ENCODE measurements at regions not wholly inside any gene's neighbourhood (a gene's known extent, or its start where the extent isn't known, plus 50 kb on each side); places are given as distances from the start of the nearest gene placed in this dataset.

DNA sequence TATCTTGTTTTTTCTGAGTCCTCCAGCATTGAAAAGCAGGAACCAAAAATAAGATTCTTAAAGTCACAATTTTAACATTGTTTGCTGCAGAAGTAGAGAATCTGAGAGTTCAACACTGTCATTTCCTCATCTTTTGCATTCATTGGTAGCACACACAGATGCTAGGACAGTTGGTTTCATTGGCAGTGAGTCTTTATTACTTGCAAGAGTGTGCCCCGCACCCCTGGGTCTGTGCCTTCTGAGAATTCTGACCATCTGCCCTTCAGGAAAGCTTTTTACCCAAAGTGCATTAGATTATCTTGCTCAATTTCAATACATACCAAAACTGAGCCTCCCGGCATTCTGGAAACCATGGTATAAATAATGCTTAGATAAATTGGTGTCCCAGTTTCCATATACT, 247.7 kb upstream of the SLITRK1 start:
- TF ChIP-seq EZH2phosphoT487 (IDR thresholded peaks at IDR 0.05; ENCODE audit: borderline replicate concordance), result no peak
- TF ChIP-seq, protein P1, sequence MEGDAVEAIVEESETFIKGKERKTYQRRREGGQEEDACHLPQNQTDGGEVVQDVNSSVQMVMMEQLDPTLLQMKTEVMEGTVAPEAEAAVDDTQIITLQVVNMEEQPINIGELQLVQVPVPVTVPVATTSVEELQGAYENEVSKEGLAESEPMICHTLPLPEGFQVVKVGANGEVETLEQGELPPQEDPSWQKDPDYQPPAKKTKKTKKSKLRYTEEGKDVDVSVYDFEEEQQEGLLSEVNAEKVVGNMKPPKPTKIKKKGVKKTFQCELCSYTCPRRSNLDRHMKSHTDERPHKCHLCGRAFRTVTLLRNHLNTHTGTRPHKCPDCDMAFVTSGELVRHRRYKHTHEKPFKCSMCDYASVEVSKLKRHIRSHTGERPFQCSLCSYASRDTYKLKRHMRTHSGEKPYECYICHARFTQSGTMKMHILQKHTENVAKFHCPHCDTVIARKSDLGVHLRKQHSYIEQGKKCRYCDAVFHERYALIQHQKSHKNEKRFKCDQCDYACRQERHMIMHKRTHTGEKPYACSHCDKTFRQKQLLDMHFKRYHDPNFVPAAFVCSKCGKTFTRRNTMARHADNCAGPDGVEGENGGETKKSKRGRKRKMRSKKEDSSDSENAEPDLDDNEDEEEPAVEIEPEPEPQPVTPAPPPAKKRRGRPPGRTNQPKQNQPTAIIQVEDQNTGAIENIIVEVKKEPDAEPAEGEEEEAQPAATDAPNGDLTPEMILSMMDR (conservative IDR thresholded peaks at IDR 0.05; ENCODE audit: low read length), result no peak
- no peaks in the 10 kb centered on the region for H3K9me2 ChIP-seq (replicated peaks; ENCODE audit: low read depth, low read length)
- H3K9me3 ChIP-seq (ENCODE audit: insufficient read depth, low read depth, low read length), result no peaks in the 10 kb centered on the region
- H3K79me2 ChIP-seq (ENCODE audit: insufficient read depth, low read length), result no peaks in the 10 kb centered on the region
- H3K9ac ChIP-seq (ENCODE audit: low read depth, low read length, poor library complexity, severe bottlenecking), result no peak overlapping the region
- no peaks in the 10 kb centered on the region for H3K36me3 ChIP-seq (ENCODE audit: insufficient read depth, low read length)
- no peaks in the 10 kb centered on the region for H4K20me1 ChIP-seq (ENCODE audit: insufficient read depth, low read length, poor library complexity, severe bottlenecking)
- H3K4me2 ChIP-seq (ENCODE audit: low read depth, low read length, poor library complexity, severe bottlenecking), result no peak overlapping the region
- H3K4me1 ChIP-seq (ENCODE audit: insufficient read depth, low read length, poor library complexity, severe bottlenecking), result peaks cover 9% of the 10 kb centered on the region
- no peaks in the 10 kb centered on the region for H3K27me3 ChIP-seq (ENCODE audit: insufficient read depth, low read length, poor library complexity, severe bottlenecking)
- no peak overlapping the region for H2AFZ ChIP-seq (ENCODE audit: low read length)
- no peaks in the 10 kb centered on the region for H3F3A ChIP-seq (ENCODE audit: low read depth)
- no peak overlapping the region for H3K4me3 ChIP-seq (ENCODE audit: low read length, poor library complexity, severe bottlenecking)

DNA sequence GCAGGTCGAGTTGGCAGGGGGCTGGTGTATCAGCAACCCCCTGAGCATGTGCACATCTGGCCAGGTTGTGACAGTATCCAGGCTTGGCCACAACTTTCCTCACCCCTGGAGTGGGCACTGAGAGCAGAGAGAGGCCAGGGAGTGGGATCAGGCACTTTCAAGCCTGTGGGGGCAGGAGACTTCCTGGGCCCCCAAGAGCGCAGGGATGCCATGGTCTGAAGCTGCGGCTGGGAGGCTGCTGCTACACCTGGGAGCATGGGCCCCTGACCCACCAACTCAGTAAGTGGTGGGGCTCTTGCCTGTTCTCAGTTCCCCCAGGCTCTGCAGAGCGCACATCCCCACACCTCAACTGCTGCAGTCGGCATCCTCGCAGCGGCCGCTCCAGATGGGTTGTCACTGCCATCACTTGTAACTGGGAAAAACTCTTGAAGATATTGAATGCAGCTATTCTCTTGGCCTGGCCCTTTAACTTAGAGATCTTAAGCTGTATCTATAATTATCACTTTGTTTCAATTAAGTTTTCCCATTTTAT, 245.4 kb upstream of the SLITRK1 start:
- TF ChIP-seq EZH2phosphoT487 (IDR thresholded peaks at IDR 0.05; ENCODE audit: borderline replicate concordance), result no peak
- TF ChIP-seq, protein P1 (conservative IDR thresholded peaks at IDR 0.05; ENCODE audit: low read length), result no peak
- H3K4me2 ChIP-seq (ENCODE audit: low read depth, low read length, poor library complexity, severe bottlenecking), result no peak overlapping the region
- H4K20me1 ChIP-seq (ENCODE audit: insufficient read depth, low read length, poor library complexity, severe bottlenecking), result no peaks in the 10 kb centered on the region
- no peaks in the 10 kb centered on the region for H3F3A ChIP-seq (ENCODE audit: low read depth)
- H2AFZ ChIP-seq (ENCODE audit: low read length), result no peak overlapping the region
- H3K9me2 ChIP-seq (replicated peaks; ENCODE audit: low read depth, low read length), result no peaks in the 10 kb centered on the region
- peaks cover 7% of the 10 kb centered on the region for H3K4me1 ChIP-seq (ENCODE audit: insufficient read depth, low read length, poor library complexity, severe bottlenecking)
- H3K9me3 ChIP-seq (ENCODE audit: insufficient read depth, low read depth, low read length), result no peaks in the 10 kb centered on the region
- H3K36me3 ChIP-seq (ENCODE audit: insufficient read depth, low read length), result no peaks in the 10 kb centered on the region
- no peaks in the 10 kb centered on the region for H3K27me3 ChIP-seq (ENCODE audit: insufficient read depth, low read length, poor library complexity, severe bottlenecking)
- H3K4me3 ChIP-seq (ENCODE audit: low read length, poor library complexity, severe bottlenecking), result no peak overlapping the region
- no peaks in the 10 kb centered on the region for H3K79me2 ChIP-seq (ENCODE audit: insufficient read depth, low read length)
- no peak overlapping the region for H3K9ac ChIP-seq (ENCODE audit: low read depth, low read length, poor library complexity, severe bottlenecking)

DNA sequence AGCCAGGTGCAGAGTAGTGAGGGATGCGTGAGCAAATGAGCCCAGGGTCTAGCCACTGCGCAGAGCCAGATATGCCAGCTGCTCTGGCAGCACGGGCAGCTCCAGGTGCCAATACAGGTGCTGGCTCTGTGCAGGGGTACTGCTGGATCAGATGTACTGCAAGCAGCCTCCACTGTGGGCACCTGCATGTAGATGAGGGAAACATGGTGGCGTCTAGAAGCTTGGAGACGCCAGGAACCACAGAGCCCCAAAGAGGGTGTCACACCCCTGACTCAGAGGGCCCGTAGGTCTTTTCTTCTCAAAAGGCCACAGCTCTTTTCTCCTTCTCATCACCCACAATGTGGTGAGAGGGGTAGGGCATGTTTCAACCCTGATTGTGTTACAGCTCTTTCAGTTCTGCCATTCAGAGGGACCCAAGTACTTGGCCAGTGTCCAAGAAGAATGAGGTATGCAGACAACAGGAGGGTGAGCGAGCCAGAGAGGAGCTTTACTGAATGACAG, 244.4 kb upstream of the SLITRK1 start:
- no peaks in the 10 kb centered on the region for H3K27me3 ChIP-seq (ENCODE audit: insufficient read depth, low read length, poor library complexity, severe bottlenecking)
- H3K9ac ChIP-seq (ENCODE audit: low read depth, low read length, poor library complexity, severe bottlenecking), result no peak overlapping the region
- TF ChIP-seq, protein P1 (conservative IDR thresholded peaks at IDR 0.05; ENCODE audit: low read length), result no peak
- TF ChIP-seq EZH2phosphoT487 (IDR thresholded peaks at IDR 0.05; ENCODE audit: borderline replicate concordance), result no peak
- H3K79me2 ChIP-seq (ENCODE audit: insufficient read depth, low read length), result no peaks in the 10 kb centered on the region
- no peaks in the 10 kb centered on the region for H3F3A ChIP-seq (ENCODE audit: low read depth)
- peaks cover 7% of the 10 kb centered on the region for H3K4me1 ChIP-seq (ENCODE audit: insufficient read depth, low read length, poor library complexity, severe bottlenecking)
- no peaks in the 10 kb centered on the region for H4K20me1 ChIP-seq (ENCODE audit: insufficient read depth, low read length, poor library complexity, severe bottlenecking)
- H3K4me3 ChIP-seq (ENCODE audit: low read length, poor library complexity, severe bottlenecking), result no peak overlapping the region
- H3K9me3 ChIP-seq (ENCODE audit: insufficient read depth, low read depth, low read length), result no peaks in the 10 kb centered on the region
- H2AFZ ChIP-seq (ENCODE audit: low read length), result no peak overlapping the region
- H3K36me3 ChIP-seq (ENCODE audit: insufficient read depth, low read length), result no peaks in the 10 kb centered on the region
- no peak overlapping the region for H3K4me2 ChIP-seq (ENCODE audit: low read depth, low read length, poor library complexity, severe bottlenecking)
- H3K9me2 ChIP-seq (replicated peaks; ENCODE audit: low read depth, low read length), result no peaks in the 10 kb centered on the region
